T-cell (primary cell): ENCODE measurements at regions not wholly inside any gene's neighbourhood (a gene's known extent, or its start where the extent isn't known, plus 50 kb on each side); places are given as distances from the start of the nearest gene placed in this dataset.
A peak's percentile ranks its signal among the peaks of the same experiment; 100 is the strongest.

ENCODE experiments used
- ATAC-seq, 4 experiments: fragments of 200-7000 bp in 3 of 4; fragments of 150-1000 bp in 1 of 4; cut with Tn5 transposase; replicated peaks in 1 of 4; 1 replicate in 3 of 4; 2 replicates in 1 of 4; pipeline ENCODE4 v1.10.0; 2021; ENCODE audit warnings: moderate library complexity in 3 of 4, mild to moderate bottlenecking in 2 of 4, moderate number of reproducible peaks in 1 of 4
- CTCF ChIA-PET, 2 donors: fragments of 300-600 bp; sonication (Branson Sonifier 250); formaldehyde crosslinking; loops; one replicate each; lab custom pipeline; 2022; ENCODE audit warnings: antibody characterized with exemption in 2 of 2; lab: Charles Lee
- POLR2A ChIA-PET, 2 donors: fragments of 300-600 bp; sonication (Branson Sonifier 250); formaldehyde crosslinking; loops; one replicate each; lab custom pipeline; 2022; ENCODE audit warnings: antibody characterized with exemption in 2 of 2; lab: Charles Lee
- DNase-seq, 35 experiments: peaks; one replicate each; pipeline versions ENCODE4 v3.0.0 to v3.0.0-alpha.2; 2013 to 2023
- H3K27ac ChIP-seq: one replicate; pipeline ENCODE4 v1.5.1; 2013; ENCODE audit warnings: low read length
- H3K27me3 ChIP-seq, 2 experiments: replicated peaks in 1 of 2; 1 replicate in 1 of 2; 2 replicates in 1 of 2; pipeline versions ENCODE4 v1.6.1 to v1.7.0; 2013; ENCODE audit warnings: low read length in 1 of 2, mixed read lengths in 1 of 2; ENCODE audit not compliant: control insufficient read depth in 2 of 2, insufficient read depth in 2 of 2; ENCODE audit errors: extremely low read depth in 1 of 2
- H3K36me3 ChIP-seq, 2 donors: 1 replicate in 1 of 2; 2 replicates in 1 of 2; pipeline versions ENCODE4 v1.6.1 to v1.7.0; 2013; ENCODE audit warnings: low read length in 1 of 2; ENCODE audit not compliant: control insufficient read depth in 2 of 2, insufficient read depth in 1 of 2; ENCODE audit errors: extremely low read depth in 1 of 2
- H3K4me1 ChIP-seq, 2 experiments: 1 replicate in 1 of 2; 2 replicates in 1 of 2; pipeline versions ENCODE4 v1.6.1 to v1.7.0; 2013; ENCODE audit warnings: low read length in 2 of 2, mixed read lengths in 1 of 2; ENCODE audit not compliant: insufficient read depth in 2 of 2, control insufficient read depth in 1 of 2; ENCODE audit errors: extremely low read depth in 1 of 2
- H3K4me3 ChIP-seq, 2 donors: 1 replicate in 1 of 2; 2 replicates in 1 of 2; pipeline versions ENCODE4 v1.5.1 to v1.7.0; 2013; ENCODE audit warnings: mild to moderate bottlenecking in 2 of 2, low read length in 1 of 2, moderate library complexity in 1 of 2; ENCODE audit not compliant: control insufficient read depth in 1 of 2; ENCODE audit errors: extremely low read depth in 1 of 2
- H3K9me3 ChIP-seq: 2 replicates; pipeline ENCODE4 v1.7.0; 2013
- H3K27ac Mint-ChIP-seq, 2 donors: one replicate each; pipeline ENCODE4 v1.8.0; 2020 to 2021; ENCODE audit warnings: mild to moderate bottlenecking in 2 of 2, mixed read lengths in 2 of 2
- H3K27me3 Mint-ChIP-seq, 2 donors: one replicate each; pipeline ENCODE4 v1.8.0; 2021 to 2022; ENCODE audit warnings: mixed read lengths in 2 of 2
- H3K36me3 Mint-ChIP-seq: one replicate; pipeline ENCODE4 v1.8.0; 2021; ENCODE audit warnings: mixed read lengths
- H3K4me1 Mint-ChIP-seq, 3 donors: one replicate each; pipeline ENCODE4 v1.8.0; 2020 to 2022; ENCODE audit warnings: mixed read lengths in 3 of 3, mild to moderate bottlenecking in 1 of 3
- H3K4me3 Mint-ChIP-seq, 3 donors: one replicate each; pipeline ENCODE4 v1.8.0; 2020 to 2022; ENCODE audit warnings: mild to moderate bottlenecking in 3 of 3, mixed read lengths in 3 of 3, moderate library complexity in 3 of 3
- H3K9me3 Mint-ChIP-seq, 3 donors: one replicate each; pipeline ENCODE4 v1.8.0; 2020 to 2022; ENCODE audit warnings: mixed read lengths in 3 of 3
- WGBS: methylation state at CpG from one replicate; pipeline ENCODE4 v1.1.5; 2013; ENCODE audit warnings: missing lambda C conversion rate; ENCODE audit not compliant: insufficient coverage; 5-methylcytosine and 5-hydroxymethylcytosine counted together

- POLR2A ChIA-PET, result no interaction called here
- no peaks in the 10 kb centered on the region for H3K36me3 Mint-ChIP-seq
- H3K4me3 Mint-ChIP-seq, result no peak overlapping the region
- no peak for DNase-seq
- Histone ChIP-seq H3K36me3 (no peaks in the 10 kb centered on the region), H3K4me1 (peaks cover 0 to under 1% of the 10 kb centered on the region in 2 experiments), H3K9me3 (no peaks in the 10 kb centered on the region), H3K27ac (no peak overlapping the region), H3K4me3 (no peak overlapping the region), H3K27me3 (no peaks in the 10 kb centered on the region)
- H3K27me3 Mint-ChIP-seq, result peaks cover 2 to 5% of the 10 kb centered on the region in 2 donors
- no peaks in the 10 kb centered on the region for H3K4me1 Mint-ChIP-seq
- CTCF ChIA-PET, result no interaction called here
- H3K9me3 Mint-ChIP-seq, result no peaks in the 10 kb centered on the region
- WGBS, result 90% methylated on average over 2 of the region's 4 CpGs
- no peak for ATAC-seq
- H3K27ac Mint-ChIP-seq, result no peak overlapping the region
Observed at GRCh38 chr2:59303272-59303671, 1062.1 kb upstream of the FANCL start.

- ChIA-PET CTCF (no interaction called here), POLR2A (no interaction called here)
- 86% methylated on average over 3 of the region's 3 CpGs for WGBS
- no peak overlapping the region for H3K27ac Mint-ChIP-seq
- Histone ChIP-seq H3K27ac (no peak overlapping the region), H3K9me3 (no peaks in the 10 kb centered on the region), H3K27me3 (no peaks in the 10 kb centered on the region), H3K4me3 (no peak overlapping the region), H3K4me1 (no peaks in the 10 kb centered on the region), H3K36me3 (no peaks in the 10 kb centered on the region)
- H3K27me3 Mint-ChIP-seq, result peaks cover 2 to 5% of the 10 kb centered on the region in 2 donors
- DNase-seq (no peak), ATAC-seq (no peak)
- no peaks in the 10 kb centered on the region for H3K4me1 Mint-ChIP-seq
- H3K4me3 Mint-ChIP-seq, result no peak overlapping the region
- H3K36me3 Mint-ChIP-seq, result no peaks in the 10 kb centered on the region
- H3K9me3 Mint-ChIP-seq, result no peaks in the 10 kb centered on the region
Observed at GRCh38 chr2:59302683-59303082, 1061.6 kb upstream of the FANCL start.

GRCh38 chr2:59301466-59302402, 1060.6 kb upstream of the FANCL start:
- Histone ChIP-seq H3K36me3 (no peaks in the 10 kb centered on the region), H3K4me3 (no peak overlapping the region), H3K4me1 (no peaks in the 10 kb centered on the region), H3K9me3 (no peaks in the 10 kb centered on the region), H3K27me3 (no peaks in the 10 kb centered on the region), H3K27ac (no peak overlapping the region)
- peak in 1 of 4 experiments; percentile 51 for ATAC-seq
- peaks cover 0 to 5% of the 10 kb centered on the region in 2 donors for H3K27me3 Mint-ChIP-seq
- ChIA-PET POLR2A (interaction anchor here in 1 of 2 donors (0.7 kb wide), 1 partner anchor 9 kb away, joined by 3 read pairs; no protein-coding TSS in a partner anchor), CTCF (interaction anchor here in 1 of 2 donors (0.5 to 1.1 kb wide), 4 partner anchors 852 to 1373 kb away, joined by 3 to 12 read pairs (median 4); no protein-coding TSS in a partner anchor)
- no peaks in the 10 kb centered on the region for H3K36me3 Mint-ChIP-seq
- H3K27ac Mint-ChIP-seq, result no peak overlapping the region
- WGBS, result 66% methylated on average over 6 of the region's 14 CpGs
- no peaks in the 10 kb centered on the region for H3K4me1 Mint-ChIP-seq
- no peaks in the 10 kb centered on the region for H3K9me3 Mint-ChIP-seq
- DNase-seq, result peak in 4 of 35 experiments; percentile 0 to 52 (median 6)
- no peak overlapping the region for H3K4me3 Mint-ChIP-seq

- no peaks in the 10 kb centered on the region for H3K27me3 ChIP-seq
- no peak for DNase-seq
- no peaks in the 10 kb centered on the region for H3K9me3 ChIP-seq
- H3K27me3 Mint-ChIP-seq, result no peaks in the 10 kb centered on the region
- no peaks in the 10 kb centered on the region for H3K36me3 ChIP-seq
- H3K4me3 ChIP-seq, result no peak overlapping the region
- CTCF ChIA-PET, result no interaction called here
- no peaks in the 10 kb centered on the region for H3K4me1 ChIP-seq
- H3K36me3 Mint-ChIP-seq, result no peaks in the 10 kb centered on the region
- H3K9me3 Mint-ChIP-seq, result no peaks in the 10 kb centered on the region
- no peak for ATAC-seq
- H3K4me3 Mint-ChIP-seq, result no peak overlapping the region
- no peak overlapping the region for H3K27ac Mint-ChIP-seq
- no peak overlapping the region for H3K27ac ChIP-seq
- POLR2A ChIA-PET, result no interaction called here
- no CpG with 5 or more reads among the region's 2 CpGs for WGBS
- H3K4me1 Mint-ChIP-seq, result no peaks in the 10 kb centered on the region
Observed at GRCh38 chr2:59297816-59298215, 1056.7 kb upstream of the FANCL start.

- Histone ChIP-seq H3K4me3 (no peak overlapping the region), H3K36me3 (no peaks in the 10 kb centered on the region), H3K27me3 (no peaks in the 10 kb centered on the region), H3K4me1 (no peaks in the 10 kb centered on the region), H3K27ac (no peak overlapping the region), H3K9me3 (no peaks in the 10 kb centered on the region)
- H3K27ac Mint-ChIP-seq, result no peak overlapping the region
- H3K9me3 Mint-ChIP-seq, result no peaks in the 10 kb centered on the region
- no peaks in the 10 kb centered on the region for H3K36me3 Mint-ChIP-seq
- ChIA-PET CTCF (no interaction called here), POLR2A (no interaction called here)
- H3K4me1 Mint-ChIP-seq, result no peaks in the 10 kb centered on the region
- ATAC-seq, result no peak
- DNase-seq, result no peak
- WGBS, result 75% methylated on average over 1 of the region's 2 CpGs
- H3K4me3 Mint-ChIP-seq, result no peak overlapping the region
- H3K27me3 Mint-ChIP-seq, result no peaks in the 10 kb centered on the region
Observed at GRCh38 chr2:59296279-59296678, 1055.2 kb upstream of the FANCL start.

GRCh38 chr2:59295524-59296162, 1054.5 kb upstream of the FANCL start:
- no CpG with 5 or more reads among the region's 3 CpGs for WGBS
- Histone ChIP-seq H3K9me3 (no peaks in the 10 kb centered on the region), H3K36me3 (no peaks in the 10 kb centered on the region), H3K4me3 (no peak overlapping the region), H3K4me1 (no peaks in the 10 kb centered on the region), H3K27ac (no peak overlapping the region), H3K27me3 (no peaks in the 10 kb centered on the region)
- Mint-ChIP-seq H3K27ac (no peak overlapping the region), H3K4me1 (no peaks in the 10 kb centered on the region), H3K36me3 (no peaks in the 10 kb centered on the region), H3K9me3 (no peaks in the 10 kb centered on the region), H3K4me3 (no peak overlapping the region), H3K27me3 (no peaks in the 10 kb centered on the region)
- ChIA-PET POLR2A (no interaction called here), CTCF (interaction anchor here in 1 of 2 donors (0.7 kb wide), 1 partner anchor 683 kb away, joined by 3 read pairs; no protein-coding TSS in a partner anchor)
- DNase-seq (no peak), ATAC-seq (no peak)
